OCI-LY7 (cell line): ENCODE measurements at regions not wholly inside any gene's neighbourhood (a gene's known extent, or its start where the extent isn't known, plus 50 kb on each side); places are given as distances from the start of the nearest gene placed in this dataset.
A peak's percentile ranks its signal among the peaks of the same experiment; 100 is the strongest.

Source experiments
- BruUV-seq: library from RNA; stranded (reverse); fragments of 400-500 nt; replicated peaks from 2 replicates; lab custom pipeline; 2021; lab: Mats Ljungman, UMichigan
- CTCF ChIA-PET: fragments of 300-600 bp; sonication (Branson Sonifier 250); formaldehyde crosslinking; loops from one replicate; lab custom pipeline; 2022; ENCODE audit warnings: antibody characterized with exemption; ENCODE audit not compliant: unreplicated experiment; lab: Charles Lee
- POLR2A ChIA-PET: fragments of 300-600 bp; sonication (Branson Sonifier 250); formaldehyde crosslinking; loops from one replicate; lab custom pipeline; 2022; ENCODE audit warnings: antibody characterized with exemption; lab: Charles Lee
- DNase-seq: peaks from one replicate; pipeline ENCODE4 v3.0.0-alpha.2; 2015; ENCODE audit warnings: low spot score
- H2AFZ ChIP-seq: fragments of 200-600 bp; sonication (generic), shearing (Covaris generic); 2 replicates; pipeline ENCODE4 v1.6.1; 2014; ENCODE audit warnings: mild to moderate bottlenecking, antibody characterized with exemption, low read length, moderate library complexity
- H3K27ac ChIP-seq: fragments of 200-600 bp; sonication (generic); 2 replicates; pipeline ENCODE4 v1.5.1; 2014; ENCODE audit warnings: mixed run types, low read depth, mild to moderate bottlenecking, moderate library complexity, low read length, inconsistent platforms; ENCODE audit not compliant: poor library complexity, severe bottlenecking
- H3K36me3 ChIP-seq: fragments of 200-600 bp; sonication (generic); 2 replicates; pipeline ENCODE4 v1.6.1; 2014; ENCODE audit warnings: mild to moderate bottlenecking, antibody characterized with exemption, low read length, moderate library complexity, mixed read lengths; ENCODE audit not compliant: insufficient read depth
- H3K4me1 ChIP-seq: fragments of 200-600 bp; sonication (generic); 2 replicates; pipeline ENCODE4 v1.5.1; 2014; ENCODE audit warnings: mild to moderate bottlenecking, low read length; ENCODE audit not compliant: insufficient read depth, poor library complexity, severe bottlenecking
- H3K4me2 ChIP-seq: fragments of 200-600 bp; sonication (generic); 2 replicates; pipeline ENCODE4 v1.6.1; 2014; ENCODE audit warnings: mild to moderate bottlenecking, low read length
- H3K4me3 ChIP-seq: fragments of 200-600 bp; sonication (generic); 2 replicates; pipeline ENCODE4 v1.5.1; 2014; ENCODE audit warnings: mild to moderate bottlenecking, low read depth, low read length; ENCODE audit not compliant: poor library complexity, severe bottlenecking
- H3K79me2 ChIP-seq: fragments of 200-600 bp; sonication (generic); 2 replicates; pipeline ENCODE4 v1.6.1; 2016; ENCODE audit warnings: low read depth, mild to moderate bottlenecking, low read length, moderate library complexity, mixed read lengths; ENCODE audit not compliant: insufficient read depth
- H3K9me2 ChIP-seq: fragments of 200-600 bp; sonication (generic); 2 replicates; pipeline ENCODE4 v1.6.1; 2016; ENCODE audit warnings: mild to moderate bottlenecking, low read length, mixed read lengths; ENCODE audit not compliant: insufficient read depth
- H3K9me3 ChIP-seq: fragments of 200-600 bp; sonication (generic); 2 replicates; pipeline ENCODE4 v1.6.1; 2014; ENCODE audit warnings: mild to moderate bottlenecking, mixed run types, low read length, mixed read lengths
- H4K20me1 ChIP-seq: fragments of 200-600 bp; sonication (generic); 2 replicates; pipeline ENCODE4 v1.6.1; 2014; ENCODE audit warnings: mild to moderate bottlenecking, antibody characterized with exemption, low read length, moderate library complexity, mixed read lengths; ENCODE audit not compliant: insufficient read depth
- CTCF ChIP-seq: fragments of 200-600 bp; sonication (generic); conservative IDR thresholded peaks from 2 replicates; pipeline ENCODE4 v1.5.1; 2014; ENCODE audit warnings: mild to moderate bottlenecking, antibody characterized with exemption, low read length, moderate library complexity, mixed read lengths
- EZH2phosphoT487 ChIP-seq: fragments of 200-600 bp; sonication (generic); IDR thresholded peaks from 2 replicates; pipeline ENCODE4 v1.6.1; 2018; ENCODE audit warnings: low read depth, borderline replicate concordance, mild to moderate bottlenecking, mixed run types, antibody characterized with exemption, low read length, moderate library complexity, mixed read lengths
- intact Hi-C: fragments of 100-400 bp; cut with micrococcal nuclease; formaldehyde crosslinking; loops from one replicate; pipeline ENCODE4 v1.10.0; 2022; ENCODE audit not compliant: unreplicated experiment

- Histone ChIP-seq H2AFZ (no peak overlapping the region), H4K20me1 (no peaks in the 10 kb centered on the region), H3K4me1 (no peaks in the 10 kb centered on the region), H3K9me2 (no peaks in the 10 kb centered on the region), H3K36me3 (no peaks in the 10 kb centered on the region), H3K4me2 (no peak overlapping the region), H3K4me3 (no peak overlapping the region), H3K27ac (no peak overlapping the region), H3K9me3 (no peaks in the 10 kb centered on the region), H3K79me2 (no peaks in the 10 kb centered on the region)
- intact Hi-C loops: no loop called here
- ChIA-PET POLR2A (no interaction called here), CTCF (no interaction called here)
- DNase-seq: no peak
- no TSS peak for BruUV-seq
- no peak for TF ChIP-seq CTCF
- TF ChIP-seq EZH2phosphoT487: no peak
These were observed 272.9 kb downstream of the KLHL13 start for GRCh38 chrX:117843749-117844148.

GRCh38 chrX:117840645-117841044 is 276.0 kb downstream of the KLHL13 start:
- TF ChIP-seq CTCF (no peak), EZH2phosphoT487 (no peak)
- POLR2A ChIA-PET: interaction anchor here (0.6 kb wide), 1 partner anchor 88 kb away, joined by 4 read pairs; no protein-coding TSS in a partner anchor
- no peaks in the 10 kb centered on the region for H3K4me1 ChIP-seq
- no peak for DNase-seq
- H4K20me1 ChIP-seq: no peaks in the 10 kb centered on the region
- no peak overlapping the region for H3K4me3 ChIP-seq
- H2AFZ ChIP-seq: no peak overlapping the region
- H3K27ac ChIP-seq: no peak overlapping the region
- CTCF ChIA-PET: no interaction called here
- no peaks in the 10 kb centered on the region for H3K9me3 ChIP-seq
- H3K36me3 ChIP-seq: no peaks in the 10 kb centered on the region
- no peaks in the 10 kb centered on the region for H3K79me2 ChIP-seq
- BruUV-seq: no TSS peak
- intact Hi-C loops: no loop called here
- H3K4me2 ChIP-seq: no peak overlapping the region
- no peaks in the 10 kb centered on the region for H3K9me2 ChIP-seq

GRCh38 chrX:117839544-117839943 is 277.1 kb downstream of the KLHL13 start:
- no peaks in the 10 kb centered on the region for H3K9me3 ChIP-seq
- no peaks in the 10 kb centered on the region for H4K20me1 ChIP-seq
- H3K4me2 ChIP-seq: no peak overlapping the region
- H2AFZ ChIP-seq: no peak overlapping the region
- ChIA-PET CTCF (no interaction called here), POLR2A (no interaction called here)
- no peak overlapping the region for H3K27ac ChIP-seq
- H3K36me3 ChIP-seq: no peaks in the 10 kb centered on the region
- H3K4me3 ChIP-seq: no peak overlapping the region
- H3K79me2 ChIP-seq: no peaks in the 10 kb centered on the region
- no peaks in the 10 kb centered on the region for H3K9me2 ChIP-seq
- H3K4me1 ChIP-seq: no peaks in the 10 kb centered on the region
- TF ChIP-seq EZH2phosphoT487 (no peak), CTCF (peak; percentile 46)
- BruUV-seq: no TSS peak
- DNase-seq: peak; percentile 0
- intact Hi-C loops: no loop called here
